GM12878 (cell line): ENCODE measurements at regions not wholly inside any gene's neighbourhood (a gene's known extent, or its start where the extent isn't known, plus 50 kb on each side); places are given as distances from the start of the nearest gene placed in this dataset.
A peak's percentile ranks its signal among the peaks of the same experiment; 100 is the strongest.

Source experiments
- ATAC-seq: fragments of 200-7000 bp; cut with Tn5 transposase; 3 replicates; pipeline ENCODE4 v1.9.1; 2020; ENCODE audit warnings: mild to moderate bottlenecking, moderate library complexity
- BruUV-seq: library from RNA; stranded (reverse); fragments of 400-500 nt; replicated peaks from 2 replicates; lab custom pipeline; 2021; lab: Mats Ljungman, UMichigan
- CTCF ChIA-PET: fragments of 300-600 bp; sonication (Branson Sonifier 250); formaldehyde crosslinking; extraction: SDS; loops from one replicate; lab custom pipeline; 2021; ENCODE audit warnings: inconsistent platforms; lab: Yijun Ruan, JAX
- POLR2A ChIA-PET: fragments of 350-600 bp; formaldehyde crosslinking; extraction: SDS; loops from one replicate; lab custom pipeline; 2021; ENCODE audit warnings: inconsistent platforms; lab: Charles Lee
- RAD21 ChIA-PET: fragments of 300-600 bp; sonication (Branson Sonifier 250); formaldehyde crosslinking; loops from one replicate; lab custom pipeline; 2023; ENCODE audit warnings: antibody characterized with exemption; ENCODE audit not compliant: unreplicated experiment; lab: Charles Lee
- SMC1A ChIA-PET: fragments of 300-600 bp; sonication (Branson Sonifier 250); formaldehyde crosslinking; loops from one replicate; lab custom pipeline; 2023; ENCODE audit not compliant: unreplicated experiment, uncharacterized antibody; lab: Charles Lee
- DNase-seq: peaks from one replicate; pipeline ENCODE4 v3.0.0-alpha.2; 2011; ENCODE audit warnings: low read depth, low spot score
- FAIRE-seq: peaks from 3 replicates; lab custom pipeline; 2011; peaks lifted over from hg19 to GRCh38; lab: Jason Lieb, UNC
- H2AFZ ChIP-seq: 2 replicates; pipeline ENCODE4 v1.6.0; 2011; ENCODE audit warnings: low read depth, low read length, control low read depth; ENCODE audit not compliant: control insufficient read depth
- H3K27ac ChIP-seq: 2 replicates; pipeline ENCODE4 v1.5.1; 2011; ENCODE audit warnings: control low read depth; ENCODE audit not compliant: control insufficient read depth, insufficient read depth
- H3K27me3 ChIP-seq, 2 experiments: replicated peaks in 1 of 2; 2 replicates each; pipeline versions ENCODE4 v1.6.0 to v1.6.1; 2011; ENCODE audit warnings: low read length in 1 of 2; ENCODE audit not compliant: control insufficient read depth in 2 of 2, insufficient read depth in 2 of 2
- H3K36me3 ChIP-seq, 2 experiments: 2 replicates each; pipeline ENCODE4 v1.5.1; 2011; ENCODE audit warnings: low read length in 1 of 2; ENCODE audit not compliant: control insufficient read depth in 2 of 2, insufficient read depth in 2 of 2
- H3K4me1 ChIP-seq: 2 replicates; pipeline ENCODE4 v1.6.1; 2011; ENCODE audit warnings: mild to moderate bottlenecking, low read length, moderate library complexity, mixed read lengths; ENCODE audit not compliant: control insufficient read depth, insufficient read depth
- H3K4me2 ChIP-seq: 2 replicates; pipeline ENCODE4 v1.6.0; 2011; ENCODE audit warnings: control low read depth; ENCODE audit not compliant: control insufficient read depth, insufficient read depth
- H3K4me3 ChIP-seq: fragments of 200-600 bp; sonication (generic); 2 replicates; pipeline ENCODE4 v1.5.1; 2016
- H3K79me2 ChIP-seq: 2 replicates; pipeline ENCODE4 v1.6.0; 2011; ENCODE audit warnings: low read length; ENCODE audit not compliant: control insufficient read depth, insufficient read depth
- H3K9ac ChIP-seq: 2 replicates; pipeline ENCODE4 v1.8.0; 2011; ENCODE audit warnings: low read length, control low read depth, mixed read lengths; ENCODE audit not compliant: control insufficient read depth, insufficient read depth
- H3K9me3 ChIP-seq: replicated peaks from 3 replicates; pipeline ENCODE4 v1.5.1; 2011; ENCODE audit warnings: mild to moderate bottlenecking, low read length; ENCODE audit not compliant: control insufficient read depth, insufficient read depth
- H4K20me1 ChIP-seq: 2 replicates; pipeline ENCODE4 v1.6.0; 2011; ENCODE audit not compliant: control insufficient read depth, insufficient read depth
- CTCF ChIP-seq, 3 experiments: IDR thresholded peaks in 2 of 3; conservative IDR thresholded peaks in 1 of 3; 2 replicates each; pipeline ENCODE4 v1.5.1; 2011; ENCODE audit warnings: low read depth in 3 of 3, low read length in 3 of 3, mild to moderate bottlenecking in 3 of 3, control low read depth in 2 of 3, moderate library complexity in 2 of 3, inconsistent platforms in 1 of 3, mixed read lengths in 1 of 3; ENCODE audit not compliant: control insufficient read depth in 2 of 3, insufficient read depth in 1 of 3; ENCODE audit errors: extremely low read depth in 1 of 3
- IRF3 ChIP-seq: fragments of 450-650 bp; IDR thresholded peaks from 2 replicates; pipeline ENCODE4 v1.6.1; 2014; ENCODE audit warnings: mild to moderate bottlenecking
- KLF5 ChIP-seq: fragments of 450-650 bp; IDR thresholded peaks from 2 replicates; pipeline ENCODE4 v1.6.1; 2014; ENCODE audit warnings: mild to moderate bottlenecking; ENCODE audit not compliant: partially characterized antibody
- MTA3 ChIP-seq: IDR thresholded peaks from 2 replicates; pipeline ENCODE4 v1.6.1; 2012; ENCODE audit warnings: low read length, inconsistent platforms, borderline replicate concordance
- RAD21 ChIP-seq: IDR thresholded peaks from 2 replicates; pipeline ENCODE4 v1.6.1; 2011; ENCODE audit warnings: mild to moderate bottlenecking, low read depth, low read length, moderate library complexity; ENCODE audit not compliant: insufficient read depth
- RELA ChIP-seq: fragments of 450-650 bp; IDR thresholded peaks from 2 replicates; pipeline ENCODE4 v1.8.0; 2014; ENCODE audit warnings: borderline replicate concordance; ENCODE audit not compliant: partially characterized antibody
- RUNX3 ChIP-seq: IDR thresholded peaks from 2 replicates; pipeline ENCODE4 v1.6.1; 2012; ENCODE audit warnings: low read length, inconsistent platforms
- SMARCA5 ChIP-seq: fragments of 450-650 bp; IDR thresholded peaks from 2 replicates; pipeline ENCODE4 v1.6.1; 2017; ENCODE audit warnings: mild to moderate bottlenecking
- SMC3 ChIP-seq: IDR thresholded peaks from 2 replicates; pipeline ENCODE4 v1.6.1; 2011; ENCODE audit warnings: low read length, improper control_type of control experiment, borderline replicate concordance
- YY1 ChIP-seq: IDR thresholded peaks from 2 replicates; pipeline ENCODE4 v1.6.1; 2011; ENCODE audit warnings: low read depth, mild to moderate bottlenecking, low read length
- ZNF24 ChIP-seq: fragments of 450-650 bp; IDR thresholded peaks from 2 replicates; pipeline ENCODE4 v1.6.1; 2017; ENCODE audit warnings: antibody characterized with exemption, mild to moderate bottlenecking
- ZNF274 ChIP-seq: IDR thresholded peaks from one replicate; pipeline ENCODE4 v1.8.0; 2011; ENCODE audit not compliant: insufficient read length, insufficient read depth
- whole genome bisulfite sequencing: methylation state at CpG from one replicate; pipeline ENCODE4 v1.1.6; 2016; ENCODE audit warnings: low lambda C conversion rate; ENCODE audit not compliant: insufficient replicate concordance, insufficient coverage; ENCODE audit errors: missing lambda C conversion rate; 5-methylcytosine and 5-hydroxymethylcytosine counted together
- in situ Hi-C: fragments of 300-500 bp; cut with MboI; formaldehyde crosslinking; loops from 9 replicates; pipeline ENCODE4 v1.14.3; 2018; ENCODE audit warnings: mixed read lengths
- intact Hi-C: fragments of 100-400 bp; cut with micrococcal nuclease; formaldehyde crosslinking; loops from one replicate; pipeline ENCODE4 v1.14.2; 2022; ENCODE audit not compliant: unreplicated experiment

- no TSS peak for BruUV-seq
- Histone ChIP-seq H3K36me3 (no peaks in the 10 kb centered on the region), H3K27ac (no peak overlapping the region), H3K4me3 (no peak overlapping the region), H3K4me1 (no peaks in the 10 kb centered on the region), H3K27me3 (no peaks in the 10 kb centered on the region)
- ATAC-seq, result no peak
- DNase-seq, result no peak
- SMC1A ChIA-PET, result interaction anchor here (0.8 to 1.9 kb wide), 8 partner anchors 8 to 715 kb away, joined by 3 to 8 read pairs (median 4); no protein-coding TSS in a partner anchor
- 39% methylated on average over 4 of the region's 4 CpGs for WGBS
- TF ChIP-seq ZNF24 (no peak), YY1 (no peak), ZNF274 (no peak), KLF5 (no peak), MTA3 (no peak)
- TF ChIP-seq, all 136 proteins: peak for 0
- intact Hi-C loops, result no loop called here
- in situ Hi-C loops, result loop anchor here (10.0 kb wide), 1 partner anchor 503 kb away; no protein-coding TSS in a partner anchor
- Histone ChIP-seq H3K79me2 (no peaks in the 10 kb centered on the region), H3K9ac (no peak overlapping the region), H4K20me1 (no peaks in the 10 kb centered on the region), H2AFZ (no peak overlapping the region), H3K4me2 (no peak overlapping the region), H3K9me3 (no peaks in the 10 kb centered on the region)
- ChIA-PET POLR2A (no interaction called here), CTCF (interaction anchor here (0.6 to 3.2 kb wide), 15 partner anchors 8 to 1638 kb away, joined by 3 to 29 read pairs (median 4); no protein-coding TSS in a partner anchor), RAD21 (interaction anchor here (0.7 kb wide), 1 partner anchor 490 kb away, joined by 5 read pairs; no protein-coding TSS in a partner anchor)
- no peak for FAIRE-seq
Observed at GRCh38 chr1:239897458-239897857, 194.2 kb upstream of the FMN2 start.

GRCh38 chr1:239898062-239898730 is 193.5 kb upstream of the FMN2 start:
- H3K4me3 ChIP-seq, result no peak overlapping the region
- RAD21 ChIA-PET, result interaction anchor here (0.6 to 0.7 kb wide), 2 partner anchors 135 to 491 kb away, joined by 3 to 5 read pairs; no protein-coding TSS in a partner anchor
- CTCF ChIA-PET, result interaction anchor here (0.6 to 3.2 kb wide), 15 partner anchors 9 to 1638 kb away, joined by 3 to 29 read pairs (median 4); no protein-coding TSS in a partner anchor
- H3K9ac ChIP-seq, result no peak overlapping the region
- WGBS, result 20% methylated on average over 15 of the region's 15 CpGs
- peak overlapping the region; percentile 40; the same call in 1 of the 2 replicates for H2AFZ ChIP-seq
- in situ Hi-C loops (loop anchor here (10.0 kb wide), 1 partner anchor 503 kb away; no protein-coding TSS in a partner anchor), intact Hi-C loops (loop anchor here (1.0 to 2.0 kb wide), 2 partner anchors 493 to 589 kb away; no protein-coding TSS in a partner anchor)
- H3K9me3 ChIP-seq, result no peaks in the 10 kb centered on the region
- H3K4me2 ChIP-seq, result no peak overlapping the region
- DNase-seq (peak; percentile 12), FAIRE-seq (peak; percentile 88), ATAC-seq (peak; percentile 96)
- H3K36me3 ChIP-seq, result no peaks in the 10 kb centered on the region
- H3K79me2 ChIP-seq, result no peaks in the 10 kb centered on the region
- no peaks in the 10 kb centered on the region for H3K27me3 ChIP-seq
- no peak overlapping the region for H3K27ac ChIP-seq
- no peaks in the 10 kb centered on the region for H4K20me1 ChIP-seq
- H3K4me1 ChIP-seq, result no peaks in the 10 kb centered on the region
- SMC1A ChIA-PET, result interaction anchor here (0.8 to 1.9 kb wide), 8 partner anchors 9 to 716 kb away, joined by 3 to 8 read pairs (median 4); no protein-coding TSS in a partner anchor
- BruUV-seq, result no TSS peak
- POLR2A ChIA-PET, result no interaction called here
- TF ChIP-seq CTCF (IDR thresholded peaks at IDR 0.05 in 2 of 3, conservative IDR thresholded peaks at IDR 0.05 in 1 of 3; ENCODE audit: control insufficient read depth in 2 of 3, extremely low read depth in 1 of 3, insufficient read depth in 1 of 3, low read depth in 3 of 3, low read length in 3 of 3) (peak; percentile 89 to 93 (median 90)), RELA (no peak), SMC3 (peak; percentile 70), SMARCA5 (peak; percentile 31; the same call in 1 of the 2 replicates), RAD21 (peak; percentile 87), RUNX3 (peak; percentile 42; the same call in 1 of the 2 replicates), IRF3 (no peak)
